H1 (cell line): ENCODE measurements at regions not wholly inside any gene's neighbourhood (a gene's known extent, or its start where the extent isn't known, plus 50 kb on each side); places are given as distances from the start of the nearest gene placed in this dataset.

Source experiments
- CTCF ChIA-PET: fragments of 300-600 bp; sonication (Branson Sonifier 250); formaldehyde crosslinking; loops from one replicate; lab custom pipeline; 2021; ENCODE audit not compliant: partially characterized antibody; lab: Charles Lee
- POLR2A ChIA-PET: fragments of 300-600 bp; sonication (Branson Sonifier 250); formaldehyde crosslinking; loops from one replicate; lab custom pipeline; 2021; ENCODE audit warnings: inconsistent platforms; ENCODE audit not compliant: partially characterized antibody; lab: Charles Lee
- DNase-seq, 2 experiments: peaks; one replicate each; pipeline versions ENCODE4 v3.0.0 to v3.0.0-alpha.2; 2010 to 2022; ENCODE audit warnings: low spot score in 2 of 2, low read depth in 1 of 2, mixed read lengths in 1 of 2
- FAIRE-seq: peaks from 2 replicates; lab custom pipeline; 2011; peaks lifted over from hg19 to GRCh38; lab: Jason Lieb, UNC
- H2AFZ ChIP-seq: 2 replicates; pipeline ENCODE4 v1.8.1; 2012; ENCODE audit warnings: low read length, inconsistent platforms
- H2AK5ac ChIP-seq: 2 replicates; pipeline ENCODE4 v1.6.1; 2013; ENCODE audit warnings: low read depth, low read length
- H2BK120ac ChIP-seq: replicated peaks from 2 replicates; pipeline ENCODE3; 2013; ENCODE audit warnings: low read depth, low read length, inconsistent platforms
- H2BK12ac ChIP-seq: 2 replicates; pipeline ENCODE4 v1.6.1; 2013; ENCODE audit warnings: low read depth, low read length
- H2BK15ac ChIP-seq: 2 replicates; pipeline ENCODE4 v1.6.1; 2013; ENCODE audit warnings: low read length
- H2BK20ac ChIP-seq: 2 replicates; pipeline ENCODE4 v1.6.1; 2013; ENCODE audit warnings: low read length
- H2BK5ac ChIP-seq: 2 replicates; pipeline ENCODE4 v1.6.1; 2013; ENCODE audit warnings: low read depth, low read length
- H3K14ac ChIP-seq: 2 replicates; pipeline ENCODE4 v1.6.1; 2013; ENCODE audit warnings: inconsistent platforms; ENCODE audit not compliant: insufficient read length
- H3K18ac ChIP-seq: 2 replicates; pipeline ENCODE4 v1.6.1; 2013; ENCODE audit warnings: low read length; ENCODE audit errors: extremely low read depth
- H3K23ac ChIP-seq: 2 replicates; pipeline ENCODE4 v1.6.1; 2013; ENCODE audit warnings: inconsistent platforms; ENCODE audit not compliant: insufficient read length
- H3K23me2 ChIP-seq: 2 replicates; pipeline ENCODE4 v1.6.1; 2013; ENCODE audit warnings: low read depth, low read length
- H3K27ac ChIP-seq: 2 replicates; pipeline ENCODE4 v1.6.1; 2011; ENCODE audit warnings: low read depth, low read length, inconsistent platforms
- H3K27me3 ChIP-seq, 4 experiments: replicated peaks in 1 of 4; 1 replicate in 1 of 4; 2 replicates in 3 of 4; pipeline versions ENCODE4 v1.6.1 to v1.8.1; 2011 to 2013; ENCODE audit warnings: low read length in 3 of 4, mild to moderate bottlenecking in 3 of 4, inconsistent platforms in 2 of 4, mixed read lengths in 2 of 4, moderate library complexity in 1 of 4; ENCODE audit not compliant: control insufficient read depth in 3 of 4, insufficient read depth in 3 of 4; ENCODE audit errors: extremely low read depth in 1 of 4
- H3K36me3 ChIP-seq, 4 experiments: 2 replicates each; pipeline versions ENCODE4 v1.6.1 to v1.8.1; 2011 to 2013; ENCODE audit warnings: mild to moderate bottlenecking in 4 of 4, low read length in 3 of 4, moderate library complexity in 2 of 4, control low read depth in 1 of 4, inconsistent platforms in 1 of 4; ENCODE audit not compliant: insufficient read depth in 4 of 4, control insufficient read depth in 2 of 4
- H3K4ac ChIP-seq: replicated peaks from 2 replicates; pipeline ENCODE3; 2013; ENCODE audit warnings: low read length, low read depth, mixed read lengths, inconsistent platforms; ENCODE audit not compliant: insufficient read length
- H3K4me1 ChIP-seq, 4 experiments: replicated peaks in 1 of 4; 1 replicate in 1 of 4; 2 replicates in 3 of 4; pipeline versions ENCODE4 v1.6.1 to v1.8.1; 2011 to 2013; ENCODE audit warnings: low read length in 3 of 4, inconsistent platforms in 2 of 4, mixed read lengths in 1 of 4; ENCODE audit not compliant: insufficient read depth in 4 of 4, control insufficient read depth in 3 of 4
- H3K4me2 ChIP-seq, 2 experiments: 2 replicates each; pipeline versions ENCODE4 v1.6.1 to v1.8.1; 2011 to 2013; ENCODE audit warnings: low read depth in 2 of 2, low read length in 2 of 2, control low read depth in 1 of 2, inconsistent platforms in 1 of 2, mild to moderate bottlenecking in 1 of 2; ENCODE audit not compliant: insufficient read depth in 1 of 2
- H3K4me3 ChIP-seq, 4 experiments: fragments of 200-600, 300-600 bp in 1 of 4; sonication (generic), shearing (Covaris generic), sonication (Bioruptor Twin) in 1 of 4; 2 replicates each; pipeline versions ENCODE4 v1.5.1 to v1.8.1; 2011 to 2016; ENCODE audit warnings: low read length in 4 of 4, low read depth in 3 of 4, control low read depth in 2 of 4, inconsistent platforms in 2 of 4, mild to moderate bottlenecking in 2 of 4, mixed read lengths in 1 of 4, moderate library complexity in 1 of 4; ENCODE audit not compliant: insufficient read depth in 2 of 4; ENCODE audit errors: extremely low read depth in 1 of 4
- H3K56ac ChIP-seq: replicated peaks from 2 replicates; pipeline ENCODE3; 2013; ENCODE audit warnings: low read depth, mild to moderate bottlenecking, mixed read lengths, low read length, inconsistent platforms; ENCODE audit not compliant: insufficient read length
- H3K79me1 ChIP-seq: 2 replicates; pipeline ENCODE4 v1.6.1; 2013; ENCODE audit warnings: low read depth, low read length, control low read depth
- H3K79me2 ChIP-seq, 2 experiments: 2 replicates each; pipeline versions ENCODE4 v1.6.1 to v1.8.1; 2012 to 2013; ENCODE audit warnings: low read length in 2 of 2, mild to moderate bottlenecking in 2 of 2, inconsistent platforms in 1 of 2; ENCODE audit not compliant: insufficient read depth in 2 of 2, control insufficient read depth in 1 of 2
- H3K9ac ChIP-seq, 4 experiments: replicated peaks in 1 of 4; 1 replicate in 1 of 4; 2 replicates in 3 of 4; pipeline versions ENCODE4 v1.6.1 to v1.8.1; 2011 to 2013; ENCODE audit warnings: low read depth in 3 of 4, low read length in 3 of 4, control low read depth in 2 of 4, mild to moderate bottlenecking in 2 of 4, moderate library complexity in 2 of 4, inconsistent platforms in 1 of 4; ENCODE audit errors: extremely low read depth in 1 of 4
- H3K9me3 ChIP-seq, 2 experiments: 2 replicates each; pipeline versions ENCODE4 v1.6.1 to v1.8.1; 2012 to 2013; ENCODE audit warnings: mild to moderate bottlenecking in 2 of 2, moderate library complexity in 2 of 2, control low read depth in 1 of 2, inconsistent platforms in 1 of 2, low read depth in 1 of 2, low read length in 1 of 2, mixed read lengths in 1 of 2; ENCODE audit not compliant: insufficient read depth in 2 of 2
- H4K20me1 ChIP-seq, 2 experiments: replicated peaks in 1 of 2; 2 replicates each; pipeline versions ENCODE3 to v1.8.1; 2011 to 2013; ENCODE audit warnings: inconsistent platforms in 2 of 2, low read length in 2 of 2, mild to moderate bottlenecking in 1 of 2; ENCODE audit not compliant: insufficient read depth in 2 of 2, control insufficient read depth in 1 of 2
- H4K5ac ChIP-seq: 2 replicates; pipeline ENCODE4 v1.6.1; 2013; ENCODE audit warnings: low read length, low read depth, mixed read lengths, inconsistent platforms; ENCODE audit not compliant: insufficient read length
- H4K8ac ChIP-seq: 2 replicates; pipeline ENCODE4 v1.8.0; 2013; ENCODE audit warnings: mild to moderate bottlenecking, moderate library complexity, low read length, inconsistent platforms; ENCODE audit not compliant: insufficient read depth; ENCODE audit errors: extremely low read depth
- H4K91ac ChIP-seq: replicated peaks from 2 replicates; pipeline ENCODE3; 2013; ENCODE audit warnings: low read length, mixed read lengths, inconsistent platforms; ENCODE audit not compliant: insufficient read length
- HDAC2 ChIP-seq, 2 experiments: fragments of 300-600 bp in 1 of 2; sonication (generic) in 1 of 2; IDR thresholded peaks; 2 replicates each; pipeline ENCODE4 v1.6.1; 2011 to 2012; ENCODE audit warnings: low read depth in 2 of 2, low read length in 2 of 2, mild to moderate bottlenecking in 2 of 2, moderate library complexity in 2 of 2, borderline replicate concordance in 1 of 2, inconsistent platforms in 1 of 2
- JUN ChIP-seq: IDR thresholded peaks from 2 replicates; pipeline ENCODE4 v1.6.1; 2011; ENCODE audit warnings: low read depth, mild to moderate bottlenecking, improper control_type of control experiment, low read length
- NRF1 ChIP-seq: IDR thresholded peaks from 2 replicates; pipeline ENCODE4 v1.6.1; 2011; ENCODE audit warnings: mild to moderate bottlenecking, low read depth, low read length, improper control_type of control experiment
- RNF2 ChIP-seq: fragments of 200-900, 300-1000 bp; sonication (generic); IDR thresholded peaks from 2 replicates; pipeline ENCODE4 v1.7.1; 2016; ENCODE audit warnings: borderline replicate concordance, low read depth, mild to moderate bottlenecking, antibody characterized with exemption, low read length; ENCODE audit not compliant: poor library complexity, severe bottlenecking; ENCODE audit errors: missing control alignments
- SIX5 ChIP-seq: IDR thresholded peaks from 2 replicates; pipeline ENCODE4 v1.6.1; 2011; ENCODE audit warnings: mild to moderate bottlenecking, low read depth, low read length
- SRF ChIP-seq: IDR thresholded peaks from 2 replicates; pipeline ENCODE4 v1.6.1; 2011; ENCODE audit warnings: mild to moderate bottlenecking, low read depth, low read length, moderate library complexity
- TAF7 ChIP-seq: optimal IDR thresholded peaks from 2 replicates; pipeline ENCODE3; 2011; ENCODE audit warnings: low read depth, mild to moderate bottlenecking, inconsistent platforms, low read length, moderate library complexity, borderline replicate concordance
- WGBS, 2 experiments: shearing (Covaris generic) in 1 of 2; methylation state at CpG; one replicate each; pipeline versions ENCODE4 v1.1.6 to v1.1.7; 2013 to 2015; ENCODE audit warnings: low lambda C conversion rate in 2 of 2, mixed read lengths in 2 of 2, inconsistent platforms in 1 of 2, low coverage in 1 of 2, missing lambda C conversion rate in 1 of 2; ENCODE audit not compliant: insufficient replicate concordance in 2 of 2, insufficient coverage in 1 of 2, insufficient read length in 1 of 2; ENCODE audit errors: extremely low coverage in 1 of 2, missing lambda C conversion rate in 1 of 2; 5-methylcytosine and 5-hydroxymethylcytosine counted together
- TF ChIP-seq, protein P1 (sequence below), 3 experiments: IDR thresholded peaks; 1 replicate in 2 of 3; 2 replicates in 1 of 3; pipeline versions ENCODE4 v1.5.1 to v1.6.1; 2011; ENCODE audit warnings: low read length in 3 of 3, mild to moderate bottlenecking in 3 of 3, inconsistent platforms in 2 of 3, low read depth in 1 of 3, moderate library complexity in 1 of 3; ENCODE audit not compliant: insufficient read depth in 1 of 3; ENCODE audit errors: control extremely low read depth in 1 of 3

- H2BK120ac ChIP-seq, result no peak overlapping the region
- CTCF ChIA-PET, result interaction anchor here (1.0 to 3.3 kb wide), 5 partner anchors 9 to 272 kb away, joined by 3 to 35 read pairs (median 7); no protein-coding TSS in a partner anchor
- no peak overlapping the region for H2AFZ ChIP-seq
- TF ChIP-seq TAF7 (no peak), SIX5 (no peak), NRF1 (no peak), SRF (no peak), HDAC2 (IDR thresholded peaks at IDR 0.05; ENCODE audit: borderline replicate concordance in 1 of 2, low read depth in 2 of 2, low read length in 2 of 2) (no peak), JUN (no peak), RNF2 (no peak)
- TF ChIP-seq, protein P1, sequence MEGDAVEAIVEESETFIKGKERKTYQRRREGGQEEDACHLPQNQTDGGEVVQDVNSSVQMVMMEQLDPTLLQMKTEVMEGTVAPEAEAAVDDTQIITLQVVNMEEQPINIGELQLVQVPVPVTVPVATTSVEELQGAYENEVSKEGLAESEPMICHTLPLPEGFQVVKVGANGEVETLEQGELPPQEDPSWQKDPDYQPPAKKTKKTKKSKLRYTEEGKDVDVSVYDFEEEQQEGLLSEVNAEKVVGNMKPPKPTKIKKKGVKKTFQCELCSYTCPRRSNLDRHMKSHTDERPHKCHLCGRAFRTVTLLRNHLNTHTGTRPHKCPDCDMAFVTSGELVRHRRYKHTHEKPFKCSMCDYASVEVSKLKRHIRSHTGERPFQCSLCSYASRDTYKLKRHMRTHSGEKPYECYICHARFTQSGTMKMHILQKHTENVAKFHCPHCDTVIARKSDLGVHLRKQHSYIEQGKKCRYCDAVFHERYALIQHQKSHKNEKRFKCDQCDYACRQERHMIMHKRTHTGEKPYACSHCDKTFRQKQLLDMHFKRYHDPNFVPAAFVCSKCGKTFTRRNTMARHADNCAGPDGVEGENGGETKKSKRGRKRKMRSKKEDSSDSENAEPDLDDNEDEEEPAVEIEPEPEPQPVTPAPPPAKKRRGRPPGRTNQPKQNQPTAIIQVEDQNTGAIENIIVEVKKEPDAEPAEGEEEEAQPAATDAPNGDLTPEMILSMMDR (IDR thresholded peaks at IDR 0.05; ENCODE audit: control extremely low read depth in 1 of 3, insufficient read depth in 1 of 3, low read depth in 1 of 3, low read length in 3 of 3), result no peak
Measured at GRCh38 chr7:25578991-25579777, 350.9 kb upstream of the NPVF start.

More at GRCh38 chr7:25578991-25579777, 350.9 kb upstream of the NPVF start:
- Histone ChIP-seq H3K4me2 (no peak overlapping the region), H3K56ac (no peak overlapping the region), H3K4ac (no peak overlapping the region), H4K8ac (no peak overlapping the region), H2BK12ac (no peak overlapping the region), H3K23ac (no peak overlapping the region), H3K9ac (no peak overlapping the region), H3K18ac (no peak overlapping the region), H2AK5ac (no peak overlapping the region), H3K4me1 (no peaks in the 10 kb centered on the region), H2BK15ac (no peak overlapping the region), H3K27me3 (peaks cover 0 to 2% (median under 1%) of the 10 kb centered on the region in 4 experiments; a peak in 3 of 7 replicates), H4K91ac (no peak overlapping the region), H3K79me2 (no peaks in the 10 kb centered on the region), H3K36me3 (no peaks in the 10 kb centered on the region), H4K20me1 (no peaks in the 10 kb centered on the region), H4K5ac (no peak overlapping the region), H2BK5ac (no peak overlapping the region), H3K27ac (no peak overlapping the region), H3K23me2 (no peaks in the 10 kb centered on the region; the same call in 1 of the 2 replicates), H3K14ac (no peak overlapping the region), H2BK20ac (no peak overlapping the region), H3K4me3 (peak overlapping the region in 1 of 4 experiments; percentile 4; a peak in 1 of 8 replicates), H3K79me1 (no peaks in the 10 kb centered on the region), H3K9me3 (no peaks in the 10 kb centered on the region)
- POLR2A ChIA-PET, result no interaction called here
- 57% methylated on average over 3 of the region's 3 CpGs; no CpG with 5 or more reads in 1 of the 2 experiments for WGBS, 2 experiments
- DNase-seq, result no peak
- no peak for FAIRE-seq
